GM13977 (cell line): ENCODE measurements at regions not wholly inside any gene's neighbourhood (a gene's known extent, or its start where the extent isn't known, plus 50 kb on each side); places are given as distances from the start of the nearest gene placed in this dataset.

Experiments
- DNase-seq: peaks from one replicate; pipeline ENCODE4 v3.0.0; 2012; ENCODE audit warnings: low spot score
- CTCF ChIP-seq: IDR thresholded peaks from 2 replicates; pipeline ENCODE4 v1.5.1; 2012; ENCODE audit warnings: mild to moderate bottlenecking, control low read depth; ENCODE audit not compliant: insufficient read depth; ENCODE audit errors: extremely low read depth, missing control alignments
- in situ Hi-C: fragments of 300-500 bp; cut with MboI; formaldehyde crosslinking; loops from one replicate; pipeline ENCODE4 v1.12.0; 2022; ENCODE audit warnings: low sequenced_read_pairs, low pct_unique_long_range_greater_than_20kb, mixed read lengths, inconsistent platforms; ENCODE audit not compliant: unreplicated experiment

- peak; percentile 22 for TF ChIP-seq CTCF
- DNase-seq, result no peak
- in situ Hi-C loops, result no loop called here
These were observed 248.7 kb upstream of the CSF3R start for GRCh38 chr1:36731226-36732014.

- in situ Hi-C loops, result no loop called here
- DNase-seq, result no peak
- TF ChIP-seq CTCF, result no peak
These were observed 247.9 kb upstream of the CSF3R start for GRCh38 chr1:36730599-36730998.

- no peak for TF ChIP-seq CTCF
- in situ Hi-C loops, result no loop called here
These were observed 247.2 kb upstream of the CSF3R start for GRCh38 chr1:36729716-36730510.

GRCh38 chr1:36729289-36729688 lies 246.6 kb upstream of the CSF3R start:
- no peak for TF ChIP-seq CTCF
- no peak for DNase-seq
- in situ Hi-C loops, result no loop called here

More at GRCh38 chr1:36729716-36730510, 247.2 kb upstream of the CSF3R start:
- DNase-seq, result no peak

GRCh38 chr1:36728846-36729245 lies 246.1 kb upstream of the CSF3R start:
- TF ChIP-seq CTCF, result no peak
- in situ Hi-C loops, result no loop called here

GRCh38 chr1:36728051-36728450 lies 245.3 kb upstream of the CSF3R start:
- TF ChIP-seq CTCF, result no peak
- DNase-seq, result no peak
- in situ Hi-C loops, result no loop called here

More at GRCh38 chr1:36728846-36729245, 246.1 kb upstream of the CSF3R start:
- no peak for DNase-seq
